NCI-H345 treated with DMSO at 0.1 percent for 48 hours (cell line): ENCODE measurements at regions not wholly inside any gene's neighbourhood (a gene's known extent, or its start where the extent isn't known, plus 50 kb on each side); places are given as distances from the start of the nearest gene placed in this dataset.
"Not testable (repeated sequence)": the region's sequence is repeated elsewhere in the genome, so short reads cannot be mapped to it uniquely, and the experiment has no call there.

Experiments used
- DNase-seq: peaks from one replicate; lab custom pipeline; 2025; ENCODE audit not compliant: unreplicated experiment; lab: John Stamatoyannopoulos, UW

DNA sequence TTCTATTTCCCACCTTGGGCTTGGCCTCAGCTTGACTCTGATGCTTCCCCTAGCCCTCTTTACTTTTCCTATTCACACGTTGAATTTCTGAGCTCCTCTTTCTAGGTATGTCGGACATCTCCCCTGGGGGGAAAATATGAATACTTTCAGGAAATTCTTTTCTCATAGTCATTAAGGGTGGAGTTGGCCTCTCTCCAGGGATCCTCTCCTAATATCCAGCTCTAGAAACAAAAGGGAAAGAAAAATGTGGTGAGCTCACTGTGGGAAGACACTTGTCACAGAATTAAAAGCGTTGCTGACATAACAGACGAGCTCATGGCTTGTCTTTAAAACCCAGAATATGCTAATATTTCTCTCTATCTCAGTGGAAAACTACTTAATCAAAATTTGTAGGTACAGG is 132.7 kb upstream of the MEX3C start:
- no peak for DNase-seq

GRCh38 chr18:51330739-51331138 is 133.3 kb upstream of the MEX3C start:
- DNase-seq, result no peak

DNA sequence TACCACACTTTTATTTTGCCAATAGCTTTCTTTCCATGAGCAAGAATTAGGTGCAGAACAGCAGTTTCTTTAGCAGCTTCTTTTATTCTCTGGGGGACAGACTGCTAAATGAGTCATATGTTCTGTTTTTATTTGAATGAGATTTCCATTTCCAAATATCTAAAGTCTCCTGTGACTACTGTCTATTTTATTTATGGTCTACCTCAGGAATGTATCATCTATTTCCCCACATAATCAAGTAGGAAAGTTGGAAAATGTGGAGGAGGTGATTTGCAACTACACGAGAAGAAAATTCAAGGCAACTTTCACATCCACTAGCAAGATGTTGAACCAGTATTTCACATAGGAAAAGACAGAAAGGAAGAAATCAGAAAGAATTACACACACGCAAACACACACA is 139.9 kb upstream of the MEX3C start:
- DNase-seq, result no peak

- DNase-seq, result no peak
Measured at GRCh38 chr18:51339856-51340255, 142.4 kb upstream of the MEX3C start.

GRCh38 chr18:51340332-51340731 is 142.9 kb upstream of the MEX3C start:
- DNase-seq, result no peak

DNA sequence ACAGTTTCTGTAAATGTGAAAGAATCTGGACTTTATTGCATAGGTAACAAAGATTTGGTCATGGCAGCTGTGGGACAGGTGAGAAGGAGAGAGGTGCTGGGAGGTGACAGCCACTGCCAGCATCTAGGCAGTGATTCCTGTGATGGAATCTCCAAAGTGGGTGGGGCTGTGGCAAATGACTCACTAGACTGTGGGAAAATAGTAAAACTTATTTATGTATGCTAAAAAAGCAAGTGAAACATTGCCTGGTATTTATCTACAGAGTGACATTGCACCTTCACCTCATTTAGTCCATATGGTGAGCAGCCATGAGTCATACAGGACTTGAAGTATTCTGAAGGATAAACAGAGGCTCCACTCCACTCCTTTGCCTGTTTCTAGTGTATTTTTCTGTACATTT is 145.3 kb upstream of the MEX3C start:
- no peak for DNase-seq

DNA sequence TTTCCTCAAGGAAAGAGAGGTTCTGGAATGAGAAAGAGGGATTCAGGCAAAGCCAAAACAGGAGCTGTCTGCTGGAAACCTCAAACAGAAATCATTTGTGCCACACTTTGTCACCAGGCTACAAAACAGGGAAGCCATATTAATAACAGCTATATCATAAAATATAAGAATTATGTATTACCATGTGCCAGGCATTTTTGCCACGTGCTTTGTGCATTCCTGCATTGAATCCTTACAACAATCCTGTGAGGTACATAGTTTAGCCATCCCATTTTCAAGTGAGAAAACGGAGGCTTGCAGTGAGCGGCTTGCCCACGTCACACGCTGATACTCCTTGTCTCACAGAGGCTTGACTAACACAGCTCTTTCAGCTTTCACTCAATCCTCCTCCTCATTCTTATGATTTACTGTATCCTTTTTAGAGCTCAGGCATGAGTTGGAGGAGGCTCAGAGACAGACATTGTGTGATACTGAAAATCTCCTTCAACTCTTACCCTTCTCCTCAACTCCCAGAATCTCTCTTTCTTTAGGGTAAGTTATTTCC is 148.4 kb upstream of the MEX3C start:
- no peak for DNase-seq

DNA sequence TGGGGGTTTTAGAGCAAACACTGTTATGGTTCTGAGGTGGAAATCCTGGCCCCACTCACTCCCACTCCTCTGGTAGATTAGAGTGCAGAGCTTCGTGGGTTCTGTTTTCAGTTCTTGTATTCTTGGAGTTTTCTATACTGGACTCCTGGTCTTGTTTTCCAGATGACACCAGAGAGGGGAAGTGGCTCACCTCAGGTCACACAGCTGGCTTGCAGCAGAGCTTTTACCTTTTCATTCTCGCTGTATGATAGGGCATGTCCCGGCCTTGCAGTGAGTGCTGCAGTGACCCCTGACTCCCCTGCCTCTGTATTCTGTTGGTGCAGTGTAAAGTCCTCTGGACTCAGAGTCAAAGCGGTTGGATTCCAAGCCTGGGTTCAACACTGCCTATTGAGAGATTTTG is 148.9 kb upstream of the MEX3C start:
- no peak for DNase-seq

- DNase-seq, result no peak
Measured at GRCh38 chr18:51350081-51350480, 152.6 kb upstream of the MEX3C start.

DNA sequence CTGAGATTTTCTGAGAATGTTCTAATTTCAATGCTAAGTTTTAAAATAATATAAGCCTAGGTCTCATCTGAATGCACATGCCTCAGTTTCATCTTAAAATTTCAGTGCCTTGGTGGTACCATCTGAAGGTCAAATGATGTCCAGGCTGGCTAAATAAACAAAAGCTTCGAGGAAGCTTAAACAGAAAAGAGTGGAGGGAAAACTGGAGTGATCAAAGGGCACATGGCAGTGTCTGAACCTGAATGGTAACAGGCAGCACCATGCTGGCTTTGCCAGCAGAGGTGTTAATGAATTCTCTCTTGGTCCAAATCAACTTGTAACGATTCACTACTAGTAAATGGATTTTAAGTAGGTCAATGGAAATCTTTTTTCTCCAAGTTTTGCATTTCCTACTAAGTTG is 158.4 kb upstream of the MEX3C start:
- DNase-seq, result no peak

GRCh38 chr18:51360301-51360700 is 162.8 kb upstream of the MEX3C start:
- not testable (repeated sequence) for DNase-seq

DNA sequence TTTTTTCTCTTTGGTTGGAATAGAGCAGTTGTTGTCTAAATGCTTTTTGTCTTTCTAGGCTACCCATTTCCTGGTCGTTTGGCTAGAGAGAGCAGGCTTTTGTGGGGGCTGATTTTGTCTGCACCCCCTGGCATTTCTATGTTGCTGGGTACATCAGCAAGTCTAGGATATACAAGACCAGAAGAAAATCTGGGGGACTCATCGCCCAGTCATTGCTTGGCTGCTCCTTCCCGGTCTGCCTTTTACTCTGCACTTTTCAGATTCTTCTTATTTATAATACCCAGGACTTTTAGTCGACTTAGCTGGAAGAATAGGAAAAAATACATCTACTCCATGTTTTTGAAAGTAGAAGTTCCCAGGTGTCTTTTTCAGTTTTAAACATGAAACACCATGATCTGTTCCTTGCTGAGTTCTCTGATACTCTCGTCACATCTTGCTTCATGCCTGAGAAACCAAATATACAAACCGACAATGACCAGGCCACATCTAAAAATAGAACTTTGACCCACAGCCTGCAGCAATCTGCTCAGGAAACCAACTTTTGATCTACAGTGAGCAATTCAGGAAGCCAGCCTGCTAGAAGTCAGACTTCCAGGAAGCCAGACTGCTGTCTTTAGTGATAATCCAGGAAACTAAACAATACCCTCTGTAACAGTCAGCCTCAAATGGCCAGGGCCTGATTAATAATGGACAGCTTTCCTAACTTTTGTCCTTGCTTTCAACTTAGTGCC is 163.8 kb upstream of the MEX3C start:
- no peak for DNase-seq

- DNase-seq, result no peak
Measured at GRCh38 chr18:51363384-51363783, 165.9 kb upstream of the MEX3C start.

- DNase-seq, result no peak
Measured at GRCh38 chr18:51370996-51371395, 173.5 kb upstream of the MEX3C start.

DNA sequence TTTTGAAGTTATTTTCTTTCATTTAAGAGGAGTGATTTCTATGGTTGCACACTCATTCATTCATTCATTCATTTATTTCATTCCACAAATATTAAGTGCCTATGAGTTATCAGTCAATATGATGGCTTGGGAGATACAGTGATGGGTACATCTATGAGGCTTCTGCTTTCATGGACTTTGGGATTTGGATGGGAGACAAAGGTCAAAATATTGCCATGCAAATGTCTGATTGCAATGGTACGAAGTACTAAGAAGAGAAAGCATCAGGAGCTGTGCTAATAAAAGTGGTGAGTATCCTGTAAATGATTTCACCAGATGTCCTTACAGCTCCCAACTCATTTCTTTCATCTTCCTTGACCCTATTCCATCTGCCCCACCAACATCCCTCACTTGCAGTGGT is 174.4 kb upstream of the MEX3C start:
- DNase-seq, result no peak

- no peak for DNase-seq
Measured at GRCh38 chr18:51382081-51382480, 184.6 kb upstream of the MEX3C start.

DNA sequence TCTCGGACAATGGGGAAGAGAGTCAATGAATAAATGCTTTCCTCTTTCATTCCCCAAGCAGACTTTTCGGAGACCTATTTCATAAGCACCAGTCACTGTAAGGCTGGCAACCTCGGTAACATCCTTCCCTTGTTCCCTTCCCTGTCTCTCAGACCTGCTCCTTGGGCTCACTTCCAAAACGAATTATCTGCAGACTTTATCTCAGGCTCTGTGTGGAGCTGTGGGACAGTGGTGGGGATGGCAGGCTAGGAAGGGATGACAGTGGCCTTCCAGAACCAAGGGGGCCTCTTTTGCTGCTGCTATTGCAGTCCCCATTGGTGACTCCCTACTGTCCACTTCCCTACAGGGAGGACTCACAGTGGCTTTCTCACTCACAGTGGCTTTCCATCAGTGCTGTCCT is 185.6 kb upstream of the MEX3C start:
- no peak for DNase-seq

DNA sequence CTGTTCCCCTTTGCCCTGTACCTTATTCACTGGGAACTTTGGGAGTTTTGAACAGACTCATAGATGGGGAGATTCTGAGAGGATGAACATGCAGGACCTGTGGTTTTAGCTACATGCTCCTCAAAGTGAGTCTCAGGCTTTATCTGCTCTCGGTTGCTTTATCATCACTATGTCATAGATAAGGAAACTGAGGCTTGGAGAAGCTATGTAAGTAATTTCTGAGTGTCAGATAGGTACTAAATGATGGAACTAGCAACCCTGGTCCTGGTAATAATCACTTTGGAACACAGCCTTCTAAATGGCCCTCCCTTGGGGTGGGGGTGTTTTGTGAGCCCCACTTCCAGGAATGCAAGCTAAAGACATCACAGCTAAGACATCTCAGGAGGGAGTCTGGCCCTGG is 186.2 kb upstream of the MEX3C start:
- no peak for DNase-seq

GRCh38 chr18:51385270-51385669 is 187.8 kb upstream of the MEX3C start:
- no peak for DNase-seq

DNA sequence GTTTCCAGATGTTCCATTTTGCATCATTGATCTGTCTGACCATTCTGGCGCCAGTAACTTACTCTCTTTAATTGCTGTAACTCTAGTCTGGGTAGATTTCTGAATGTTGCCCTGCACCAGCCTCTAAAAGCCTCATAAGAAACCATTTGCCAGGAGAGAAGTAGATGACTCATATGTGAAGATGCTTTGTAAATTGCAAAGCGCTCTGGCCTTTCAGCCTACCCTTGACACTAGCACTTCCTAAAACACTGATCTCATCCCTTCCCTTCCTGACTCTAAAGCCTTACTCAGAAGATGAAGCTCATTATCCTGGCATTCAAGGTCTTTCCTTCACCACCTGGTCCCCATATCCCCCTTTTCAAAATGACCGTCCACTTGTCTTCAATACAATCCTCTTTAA is 193.2 kb upstream of the MEX3C start:
- DNase-seq, result no peak

GRCh38 chr18:51391215-51391614 is 193.7 kb upstream of the MEX3C start:
- DNase-seq, result no peak

DNA sequence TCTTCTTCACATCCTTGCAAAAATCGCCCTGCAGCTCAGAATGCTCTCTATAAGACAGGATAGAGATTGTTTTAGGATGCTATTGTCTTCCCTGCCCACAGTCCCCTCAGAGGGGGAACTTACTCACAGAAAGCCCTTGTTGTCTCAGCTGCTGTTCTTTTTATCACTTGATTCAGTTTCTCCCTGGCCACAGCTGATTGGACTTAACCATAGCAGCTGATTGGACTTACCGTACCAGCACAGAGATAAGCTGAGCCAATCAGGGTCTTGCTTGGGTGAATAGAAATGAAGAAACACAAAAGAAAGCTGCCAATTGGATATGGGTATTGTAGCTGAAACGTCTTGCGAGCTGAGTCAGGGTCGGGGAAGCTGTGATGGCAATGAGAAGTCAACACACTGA is 194.2 kb upstream of the MEX3C start:
- no peak for DNase-seq

DNA sequence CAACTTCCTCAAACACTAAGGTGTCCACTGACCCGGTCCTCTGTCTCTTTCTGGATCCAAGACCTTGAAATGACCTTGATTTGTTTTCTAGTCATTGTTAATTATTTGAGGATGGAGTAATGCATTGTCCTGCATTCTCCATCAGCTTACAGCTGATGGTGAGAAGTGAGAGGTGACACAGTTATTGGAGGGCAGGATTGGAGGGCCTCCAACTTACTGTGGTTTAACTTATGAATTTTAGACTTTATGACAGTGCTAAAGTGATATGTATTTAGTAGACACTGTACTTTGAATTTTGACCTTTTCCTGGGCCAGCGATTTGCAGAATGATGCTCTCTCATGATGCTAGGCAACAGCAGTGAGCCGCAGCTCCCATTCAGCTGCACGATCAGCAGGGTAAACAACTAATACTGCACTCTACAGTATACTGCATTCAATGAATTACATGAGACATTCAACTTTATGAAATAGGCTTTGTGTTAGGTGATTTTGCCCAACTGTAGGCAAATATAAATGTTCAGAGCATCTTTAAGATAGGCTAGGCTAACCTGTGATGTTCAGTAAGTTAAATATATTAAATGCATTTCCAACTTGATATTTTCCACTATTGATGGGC is 200.0 kb upstream of the MEX3C start:
- DNase-seq, result no peak
